ENCODE measurements at regions not wholly inside any gene's neighbourhood (a gene's known extent, or its start where the extent isn't known, plus 50 kb on each side); places are given as distances from the start of the nearest gene placed in this dataset.

DNA sequence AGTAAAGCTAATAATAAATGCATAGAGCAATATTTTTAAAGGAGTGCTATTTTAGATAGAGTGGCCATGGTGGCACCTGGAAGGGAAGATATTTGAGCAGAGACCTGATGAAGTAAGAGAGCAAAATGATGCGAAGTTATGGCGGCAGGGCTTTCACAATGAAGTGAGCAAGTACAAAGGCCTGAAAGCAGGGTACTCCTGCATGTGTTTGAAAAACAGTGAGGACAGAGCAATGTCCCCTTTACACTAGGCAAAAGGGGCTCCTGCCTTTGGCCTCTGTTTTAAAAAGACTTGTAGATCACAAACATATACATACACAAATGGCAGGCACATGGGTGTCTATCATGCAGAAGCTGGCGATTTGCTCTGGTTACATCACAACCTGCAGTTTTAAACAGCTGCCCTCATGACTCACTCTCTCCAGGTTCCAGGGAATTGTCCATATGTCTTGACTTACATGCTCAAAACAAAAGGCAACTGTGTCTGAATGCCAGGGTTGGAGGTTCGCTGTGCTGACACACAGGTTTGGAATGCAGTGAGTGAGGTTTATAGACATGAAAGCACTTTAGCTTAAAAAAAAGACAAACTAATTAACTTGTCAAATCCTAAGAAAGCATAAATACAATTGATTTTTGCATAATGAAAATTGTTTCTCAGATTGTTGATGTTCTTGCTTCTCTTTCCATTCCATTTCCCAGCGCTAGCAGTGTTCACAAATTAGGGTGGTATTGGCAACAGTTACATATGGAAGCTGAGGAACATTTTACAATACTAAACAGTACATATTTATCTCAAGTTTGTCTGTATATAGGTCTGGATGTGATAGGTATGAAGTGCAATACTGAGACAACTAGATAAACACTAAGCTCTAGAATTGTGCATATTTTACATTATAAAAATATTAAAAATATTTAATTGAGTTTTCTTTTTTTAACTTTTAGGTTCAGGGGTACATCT lies 313.9 kb downstream of the BARHL2 start:
- no peak for FAIRE-seq

DNA sequence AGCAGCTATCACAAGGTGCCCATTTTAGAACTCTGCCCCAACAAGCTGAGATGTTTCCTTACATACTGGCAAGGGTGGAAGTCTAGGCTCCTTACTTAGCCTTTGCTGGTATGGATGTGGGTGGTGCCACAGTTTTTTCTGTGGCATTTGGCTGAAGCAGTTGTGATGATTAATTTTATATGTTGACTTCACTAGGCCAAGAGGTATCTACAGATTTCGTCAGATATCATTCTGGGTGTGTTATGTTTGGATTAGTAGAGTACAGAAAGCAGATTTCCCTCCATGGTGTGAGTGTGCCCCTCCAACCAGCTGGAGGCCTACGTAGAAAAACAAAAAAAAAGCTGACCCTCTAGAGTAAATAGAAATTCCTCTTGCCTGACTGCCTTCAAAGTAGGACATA lies 317.0 kb downstream of the BARHL2 start:
- FAIRE-seq = no peak

DNA sequence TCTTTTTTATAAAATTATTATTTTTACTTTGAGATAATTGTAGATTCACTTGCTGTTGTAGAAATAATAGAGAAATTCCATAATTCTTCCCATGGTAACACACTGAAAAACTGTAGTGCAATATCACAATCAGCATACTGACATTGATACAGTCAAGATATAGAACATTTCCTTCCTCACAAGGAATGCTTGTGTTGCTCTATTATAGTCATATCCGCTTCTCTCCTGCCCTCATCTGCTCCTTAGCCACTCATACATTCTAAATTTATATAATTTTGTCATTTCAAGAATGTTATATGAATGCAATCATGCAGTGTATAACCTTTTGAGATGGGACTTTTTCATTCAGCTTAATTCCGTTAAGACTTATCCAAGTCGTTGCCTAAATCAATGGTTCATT lies 320.2 kb downstream of the BARHL2 start:
- no peak for FAIRE-seq

DNA sequence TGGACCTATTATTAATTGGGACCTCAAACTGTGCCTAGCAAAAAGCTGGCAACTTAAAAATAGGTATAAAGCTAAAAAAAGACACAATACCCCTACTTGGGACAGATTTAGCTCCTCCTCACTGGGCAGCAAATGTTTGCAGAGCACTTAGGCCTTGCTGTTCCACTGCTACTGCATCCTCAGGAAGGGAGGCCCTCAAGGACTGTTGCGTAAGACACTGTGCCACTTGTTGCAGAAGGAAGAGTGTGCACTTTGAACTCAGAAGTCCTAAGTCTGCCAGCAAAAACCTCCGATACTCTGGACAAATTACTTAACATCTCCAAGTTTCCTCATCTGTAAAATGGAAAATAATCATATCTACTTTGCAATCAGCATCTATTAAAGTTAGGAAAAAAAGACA lies 322.9 kb downstream of the BARHL2 start:
- FAIRE-seq = no peak

DNA sequence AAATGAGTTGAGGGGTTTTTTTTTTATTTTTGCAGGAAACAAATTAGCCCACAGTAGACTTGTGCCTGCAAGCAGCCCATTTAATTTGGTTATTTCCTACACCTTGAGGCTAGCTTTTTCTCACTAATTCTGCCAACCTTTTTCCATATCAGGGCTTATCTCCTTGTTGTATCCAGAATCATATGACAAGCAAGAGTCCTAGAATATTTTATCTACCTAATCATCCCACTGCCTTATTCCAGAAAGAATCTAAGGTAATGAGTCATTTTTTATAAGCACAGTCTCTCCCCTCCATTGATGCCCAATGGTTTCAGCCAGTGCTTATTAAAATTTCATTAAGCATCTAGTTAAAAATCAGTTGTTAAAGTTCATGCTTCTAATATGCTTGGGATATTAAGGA lies 324.1 kb downstream of the BARHL2 start:
- no peak for FAIRE-seq

DNA sequence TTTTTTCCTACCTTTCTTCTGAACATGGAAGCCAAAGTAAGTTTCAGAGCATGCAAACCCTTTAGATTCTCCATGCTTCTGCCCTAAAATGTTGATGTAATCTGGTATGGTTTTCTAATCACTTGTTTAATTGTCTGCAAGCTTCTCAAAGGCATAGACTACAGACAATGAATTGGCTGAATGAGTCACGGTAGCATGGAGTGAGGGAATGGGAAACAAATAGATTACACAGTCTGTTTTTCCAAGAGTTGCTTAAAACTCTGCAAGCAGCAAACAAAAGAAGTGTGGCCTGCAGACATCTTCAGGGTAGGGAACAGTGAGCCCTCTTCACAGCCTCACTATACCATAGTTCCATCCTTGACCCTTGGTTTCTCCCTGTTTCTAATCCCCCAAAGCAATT lies 326.0 kb downstream of the BARHL2 start:
- FAIRE-seq = no peak

DNA sequence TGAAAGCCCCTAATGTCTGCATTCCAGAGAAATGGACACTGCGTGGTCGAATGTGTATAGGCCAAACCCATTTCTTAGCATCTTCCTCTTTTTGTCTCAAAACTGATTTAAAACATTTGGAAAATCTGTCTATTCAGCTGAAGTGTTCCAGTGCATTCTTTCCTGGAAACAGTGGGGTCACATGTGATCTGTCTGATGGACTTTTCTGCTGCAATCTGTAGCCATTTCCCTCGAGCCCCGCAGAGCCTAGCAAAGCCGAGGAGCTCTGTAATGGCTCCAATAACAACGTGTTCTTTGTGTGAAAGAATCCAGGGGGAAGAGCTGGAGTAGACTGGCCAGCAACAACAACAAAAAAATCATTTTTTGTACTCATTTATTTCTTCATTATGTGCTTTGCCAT lies 329.3 kb downstream of the BARHL2 start:
- no peak for FAIRE-seq

DNA sequence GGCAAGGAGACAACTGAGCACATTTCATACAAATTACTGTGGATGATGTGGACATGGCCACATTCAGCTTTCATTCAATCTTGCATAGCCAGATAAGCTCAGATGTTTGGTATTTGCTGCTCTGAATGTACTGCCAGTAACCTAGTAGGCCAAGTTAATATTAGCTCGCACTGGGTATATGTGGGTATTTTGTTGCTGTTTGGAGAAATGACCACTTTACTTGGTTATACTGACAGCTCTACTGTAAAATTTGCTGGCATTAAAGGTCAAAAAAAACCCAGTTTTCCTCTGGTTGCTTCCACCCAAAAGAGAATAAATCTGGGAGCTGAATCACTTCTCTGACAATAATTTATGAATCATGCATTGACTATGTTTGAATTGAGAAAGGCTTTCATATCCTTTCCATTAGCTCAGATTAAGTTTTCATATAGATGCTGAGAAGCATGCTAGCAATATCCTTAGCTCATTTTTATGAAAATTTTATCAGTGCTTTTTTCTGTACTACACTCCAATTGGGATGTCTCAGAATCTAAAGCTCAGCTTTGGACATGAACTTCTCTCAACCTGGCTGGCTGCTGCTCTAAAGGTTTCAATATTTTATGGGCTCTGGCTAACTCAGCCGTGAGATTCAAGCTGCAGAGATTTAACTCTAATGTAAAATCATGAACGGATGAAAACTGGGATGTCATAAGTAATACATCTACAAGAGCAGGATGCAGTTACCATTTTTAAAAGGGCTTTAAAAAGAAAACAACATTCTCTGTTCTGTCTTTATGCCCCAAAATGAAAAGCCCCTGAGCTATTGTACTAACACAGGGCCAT lies 330.0 kb downstream of the BARHL2 start:
- no peak for FAIRE-seq

DNA sequence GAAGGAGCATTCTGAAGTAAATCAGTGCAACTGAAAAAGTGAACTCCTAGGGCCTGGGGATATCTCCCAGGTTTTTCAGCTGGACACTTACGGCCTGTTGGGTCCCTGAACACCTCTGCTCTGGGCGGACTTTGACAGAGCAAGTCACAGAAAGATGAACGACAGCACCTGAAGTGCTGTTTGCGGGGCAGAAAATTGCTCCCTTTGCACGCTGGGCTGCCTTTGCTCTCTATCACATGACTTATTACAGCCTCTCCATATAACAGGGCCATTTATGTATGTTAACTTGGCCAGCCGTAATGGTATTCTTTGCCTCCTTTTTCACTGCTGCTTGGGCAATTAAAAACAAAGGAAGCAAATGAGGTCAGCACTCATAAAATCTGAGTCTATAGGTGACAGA lies 332.9 kb downstream of the BARHL2 start:
- no peak for FAIRE-seq

DNA sequence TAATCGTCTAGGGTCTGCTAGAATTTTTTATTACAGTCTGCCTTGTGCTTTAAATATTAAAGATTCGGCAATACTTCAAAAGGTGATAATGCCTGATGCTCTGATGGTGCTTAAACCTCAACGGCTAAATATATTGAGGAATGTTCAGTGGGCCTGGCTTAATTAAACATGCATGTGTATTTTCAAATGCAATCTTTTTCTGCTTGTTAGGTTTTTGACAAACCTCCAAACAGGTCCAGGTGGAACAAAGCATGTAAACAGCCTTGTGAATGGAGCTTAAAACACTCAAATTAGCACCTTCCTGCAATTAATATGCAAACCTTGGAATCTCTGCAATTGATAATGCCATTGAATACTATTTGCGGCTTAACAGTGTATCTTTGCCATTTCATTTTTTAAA lies 334.9 kb downstream of the BARHL2 start:
- FAIRE-seq = no peak

DNA sequence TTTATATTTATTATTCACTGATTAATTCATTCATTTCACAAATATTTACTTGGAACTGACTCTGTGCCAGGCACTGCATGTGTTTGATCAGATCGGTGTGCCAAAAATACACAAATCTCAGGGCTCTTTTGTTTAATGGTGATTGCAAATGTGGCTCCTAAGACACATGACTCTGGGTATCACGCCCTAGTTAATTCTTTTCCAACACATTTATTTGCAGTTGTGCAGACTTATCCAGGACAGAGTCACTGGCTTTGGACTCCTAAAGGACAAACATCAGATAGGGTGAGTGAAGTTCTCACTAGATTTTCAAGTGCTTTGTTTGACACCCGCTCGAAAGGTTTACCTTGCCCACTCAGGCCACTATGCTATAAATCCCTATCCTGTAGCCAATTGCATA lies 335.5 kb downstream of the BARHL2 start:
- no peak for FAIRE-seq

DNA sequence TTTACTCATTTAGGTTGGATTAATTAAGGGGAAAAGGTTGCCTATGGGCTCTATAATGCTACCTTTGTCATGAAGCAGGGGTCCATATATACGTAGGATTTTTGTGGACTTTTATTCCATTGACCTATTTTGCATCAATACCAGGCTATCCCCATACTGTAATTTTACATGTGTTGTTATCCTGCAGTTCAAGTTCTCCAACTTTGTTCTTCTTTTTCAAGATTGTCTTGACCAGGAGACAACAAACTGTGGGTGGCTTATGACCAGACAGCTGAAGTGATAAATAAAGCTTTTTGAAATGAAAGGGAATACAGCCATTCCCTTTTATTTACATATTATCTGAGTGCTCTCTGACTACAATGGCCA lies 345.7 kb downstream of the BARHL2 start:
- no peak for FAIRE-seq

DNA sequence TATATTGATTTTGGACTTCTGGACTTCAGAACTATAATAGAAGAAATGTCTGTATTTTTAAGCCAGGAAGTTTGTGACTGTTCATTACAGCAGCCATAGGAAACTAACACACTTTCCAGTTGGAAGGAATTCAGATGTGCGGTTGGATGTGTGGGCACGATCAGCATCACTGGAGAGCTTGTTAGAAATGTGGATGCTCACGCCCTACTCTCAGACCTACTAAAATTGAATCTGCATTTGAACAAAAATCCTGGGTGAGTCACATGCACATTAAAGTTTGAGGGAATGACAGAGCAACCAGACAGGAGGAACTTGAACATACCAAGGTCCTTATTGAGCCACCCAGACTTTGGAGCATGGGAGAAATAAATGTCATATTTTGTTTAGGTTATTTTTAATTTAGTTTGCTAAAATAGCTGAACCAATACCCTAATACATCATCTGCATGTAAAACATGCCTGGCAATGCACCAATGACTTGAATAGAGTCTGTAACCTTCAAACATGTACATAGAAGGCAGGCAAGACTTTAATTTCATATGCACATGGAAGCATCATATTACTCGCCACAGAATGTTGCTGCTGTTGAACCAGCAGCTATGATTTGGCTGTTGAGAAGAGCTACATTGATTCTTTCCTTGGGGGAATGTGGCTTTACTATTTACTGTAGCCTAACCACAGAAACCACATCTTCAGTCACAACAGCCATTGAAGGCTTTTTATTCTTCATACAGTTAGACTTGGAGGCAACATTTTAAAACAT lies 346.2 kb downstream of the BARHL2 start:
- no peak for FAIRE-seq

DNA sequence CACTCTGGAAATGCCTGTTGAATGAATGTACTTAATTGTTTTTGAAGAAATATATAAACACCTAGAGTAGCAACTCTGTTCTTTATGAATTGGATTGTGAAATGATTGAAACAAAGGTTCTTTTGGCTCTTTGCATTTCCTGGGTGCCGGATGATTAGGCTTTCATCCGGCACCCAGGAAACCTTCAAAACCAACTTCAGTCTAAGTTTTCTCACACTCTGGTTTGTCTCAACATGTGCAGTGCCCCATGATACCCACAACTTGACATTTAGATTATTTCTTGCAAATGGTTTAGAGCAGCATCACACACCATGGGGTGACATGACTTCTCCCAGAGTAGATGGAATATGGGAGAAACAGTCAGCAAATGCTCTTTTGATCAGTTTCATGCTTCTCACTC lies 354.9 kb downstream of the BARHL2 start:
- FAIRE-seq = no peak

DNA sequence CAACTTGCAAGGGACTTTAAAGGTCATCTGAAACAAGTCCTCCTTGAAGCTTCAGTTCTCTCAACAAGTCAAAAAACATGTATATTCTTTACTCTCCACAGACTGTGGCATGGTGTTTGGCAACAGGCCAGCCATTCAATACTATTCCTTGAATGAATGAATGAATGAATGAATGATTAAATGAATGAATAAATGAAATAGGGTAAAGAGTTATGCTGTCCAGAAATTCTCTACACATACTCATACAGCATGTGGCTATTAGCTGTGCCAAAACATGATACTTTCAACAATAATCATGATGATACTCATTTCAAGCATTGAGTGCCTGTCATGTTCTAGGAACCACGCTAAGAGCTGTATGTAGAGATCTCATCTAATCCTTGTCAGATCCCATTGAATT lies 356.1 kb downstream of the BARHL2 start:
- FAIRE-seq = no peak

DNA sequence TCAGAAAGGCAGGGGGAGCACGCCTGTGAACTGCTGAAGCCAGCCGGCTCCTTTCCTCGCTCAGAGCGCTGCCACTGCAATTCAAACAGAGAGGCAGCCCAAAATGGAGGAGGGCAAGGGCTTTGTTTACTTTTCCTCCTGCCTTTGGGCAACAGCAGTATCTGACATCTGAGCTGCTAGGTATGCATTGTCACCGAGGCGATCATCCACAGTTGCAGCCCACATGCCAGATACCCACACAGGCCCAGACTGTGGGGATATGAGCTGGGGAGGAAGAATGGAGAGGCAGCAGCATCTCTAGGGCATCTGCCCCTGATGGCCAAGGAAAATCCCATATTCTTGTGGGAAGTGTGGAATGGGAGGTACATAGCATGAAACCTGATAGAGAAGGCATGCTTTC lies 357.1 kb downstream of the BARHL2 start:
- FAIRE-seq = no peak

DNA sequence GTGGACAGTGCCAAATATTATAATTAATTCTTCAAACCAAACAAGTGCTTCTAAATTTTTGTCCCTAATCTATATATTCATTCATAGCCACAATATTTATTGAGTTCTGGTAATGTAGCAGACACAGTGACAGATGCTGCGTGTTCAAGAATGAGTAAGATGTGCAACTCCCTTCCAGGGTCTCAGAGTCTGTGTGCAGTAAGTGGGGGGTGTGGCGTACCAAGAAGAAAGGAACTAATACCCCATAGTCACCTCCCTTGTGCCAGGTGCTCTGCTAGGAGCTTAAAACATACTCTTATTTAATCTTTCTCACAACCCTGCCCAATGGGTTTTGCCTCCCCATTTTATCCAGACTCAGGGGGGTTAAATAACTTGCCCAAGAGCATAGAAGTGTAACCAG lies 358.7 kb downstream of the BARHL2 start:
- FAIRE-seq = no peak

DNA sequence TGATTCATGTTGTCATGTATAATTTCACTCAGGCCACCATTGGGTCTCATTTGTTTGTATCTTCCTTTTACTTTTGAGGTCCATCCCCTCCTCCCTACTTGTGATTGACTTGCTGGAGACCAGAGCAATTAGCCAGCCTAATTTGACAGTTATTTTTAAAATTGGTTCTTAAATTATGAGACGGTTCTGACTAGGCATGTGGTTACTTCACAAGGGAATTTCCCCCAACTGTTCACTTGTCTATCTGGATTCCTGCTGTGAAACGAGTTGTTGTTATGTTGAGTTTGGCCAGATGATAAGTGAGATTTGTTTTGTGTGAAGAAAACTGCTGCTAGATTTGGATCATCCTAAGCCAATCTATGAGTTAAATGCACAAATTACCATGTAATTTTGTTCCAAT lies 359.1 kb downstream of the BARHL2 start:
- FAIRE-seq = no peak

DNA sequence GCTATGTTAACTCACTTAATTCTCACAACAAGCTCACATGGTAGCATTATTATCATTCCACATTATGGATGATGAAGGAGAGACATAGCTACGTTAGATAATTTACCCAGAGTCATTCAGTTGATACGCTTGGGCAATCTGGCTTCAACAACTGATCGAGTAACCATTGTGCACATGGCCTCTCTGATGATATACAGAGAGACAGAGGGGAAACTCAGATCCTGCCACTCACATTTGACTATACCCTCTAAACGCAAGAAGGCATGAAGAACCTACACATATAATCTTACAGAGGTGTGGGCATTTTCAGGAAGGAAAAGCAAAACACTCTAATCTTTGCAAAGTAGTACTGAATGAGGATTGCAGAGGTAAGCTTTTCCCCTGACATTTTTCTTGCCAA lies 360.1 kb downstream of the BARHL2 start:
- no peak for FAIRE-seq

DNA sequence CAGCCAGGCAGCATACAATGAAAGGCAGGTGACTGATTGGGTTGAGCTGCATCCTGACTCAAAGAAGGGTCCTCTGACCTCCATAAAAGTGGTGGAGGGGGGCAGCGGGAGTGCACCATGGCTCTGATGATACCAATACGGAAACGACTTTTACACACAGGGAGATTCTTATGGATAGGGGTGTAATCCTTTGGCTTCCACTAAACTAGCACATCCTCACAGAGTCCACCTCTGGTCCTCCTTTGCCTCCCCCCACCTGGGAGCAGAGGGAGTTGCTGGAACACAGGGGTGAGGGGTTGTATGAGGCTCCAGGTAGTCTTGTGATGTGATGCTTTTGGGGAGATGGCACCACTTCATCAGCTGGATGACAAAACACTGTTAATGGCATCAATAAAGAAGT lies 361.0 kb downstream of the BARHL2 start:
- no peak for FAIRE-seq

DNA sequence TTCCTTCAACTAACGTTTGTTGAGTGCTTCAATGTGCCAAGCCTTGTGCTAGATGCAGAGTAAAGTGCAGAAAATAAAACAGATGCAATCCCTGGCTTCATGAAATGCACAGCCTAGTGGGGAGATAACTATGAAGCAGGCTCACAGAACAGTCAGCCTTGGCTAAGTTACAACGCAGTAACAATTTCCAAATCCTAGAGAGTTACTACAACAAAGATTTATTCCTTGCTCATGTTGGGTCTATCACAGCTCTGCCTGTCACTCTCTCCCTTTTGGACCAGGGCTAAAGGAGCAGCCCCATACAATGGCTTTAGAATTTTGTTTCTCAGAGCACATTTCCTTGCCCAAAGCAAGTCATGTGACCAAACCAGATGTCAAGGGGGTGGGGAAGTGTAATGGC lies 359.8 kb downstream of the ZNF326 start:
- no peak for FAIRE-seq

DNA sequence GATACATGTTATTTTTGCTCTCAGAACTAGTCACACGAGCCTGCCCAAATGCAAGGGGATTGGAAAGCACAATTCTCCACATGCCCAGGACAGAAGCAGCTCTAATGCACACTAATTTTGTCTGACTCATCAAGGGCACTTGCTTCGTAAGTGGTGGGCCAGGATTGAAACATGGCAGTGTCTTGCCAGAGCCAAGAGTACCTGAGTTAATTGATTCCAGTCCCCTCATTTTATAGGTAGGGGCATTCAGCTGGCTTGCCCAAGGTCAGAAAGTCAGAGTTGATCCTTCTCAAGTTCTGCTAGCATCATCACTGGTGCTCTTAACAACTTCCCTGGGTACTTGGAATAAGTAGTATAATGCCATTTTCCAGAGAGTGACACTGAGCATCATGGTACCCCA lies 356.1 kb downstream of the ZNF326 start:
- FAIRE-seq = no peak

DNA sequence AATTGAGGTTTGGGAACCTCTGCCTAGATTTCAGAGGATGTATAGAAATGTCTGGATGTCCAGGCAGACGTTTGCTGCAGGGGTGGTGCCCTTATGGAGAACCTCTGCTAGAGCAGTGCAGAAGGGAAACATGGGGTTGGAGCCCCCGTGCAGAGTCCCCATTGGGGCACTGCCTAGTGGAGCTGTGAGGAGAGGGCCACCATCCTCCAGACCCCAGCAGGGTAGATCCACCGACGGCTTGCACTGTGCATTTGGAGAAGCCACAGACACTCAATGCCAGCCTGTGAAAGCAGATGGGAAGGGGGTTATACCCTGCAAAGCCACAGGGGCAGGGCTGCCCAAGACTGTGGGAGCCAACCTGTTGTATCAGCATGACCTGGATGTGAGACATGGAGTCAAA lies 354.6 kb downstream of the ZNF326 start:
- no peak for FAIRE-seq

DNA sequence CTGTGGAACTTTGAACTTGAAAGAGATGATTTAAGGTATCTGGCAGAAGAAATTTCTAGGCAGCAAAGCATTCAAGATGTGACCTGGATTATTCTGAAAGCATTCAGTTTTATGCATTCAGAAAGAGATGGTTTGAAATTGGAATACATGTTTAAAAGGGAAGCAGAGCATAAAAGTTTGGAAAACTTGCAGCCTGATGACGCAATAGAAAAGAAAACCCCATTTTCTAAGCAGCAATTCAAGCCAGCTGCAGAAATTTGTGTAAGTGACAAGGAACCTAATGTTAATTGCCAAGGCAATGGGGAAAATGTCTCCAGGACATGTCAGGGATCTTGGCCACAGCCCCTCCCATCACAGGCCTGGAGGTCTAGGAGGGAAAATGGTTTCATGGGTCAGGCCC lies 354.0 kb downstream of the ZNF326 start:
- FAIRE-seq = no peak

All from TTC549 (cell line).